A673 (cell line): ENCODE measurements at regions not wholly inside any gene's neighbourhood (a gene's known extent, or its start where the extent isn't known, plus 50 kb on each side); places are given as distances from the start of the nearest gene placed in this dataset.

Experiments used
- BruUV-seq: library from RNA; stranded (reverse); fragments of 400-500 nt; replicated peaks from 2 replicates; lab custom pipeline; 2021; lab: Mats Ljungman, UMichigan
- CTCF ChIA-PET: fragments of 300-600 bp; sonication (Branson Sonifier 250); formaldehyde crosslinking; loops from one replicate; lab custom pipeline; 2022; ENCODE audit warnings: antibody characterized with exemption; lab: Charles Lee
- POLR2A ChIA-PET: fragments of 300-600 bp; sonication (Branson Sonifier 250); formaldehyde crosslinking; loops from one replicate; lab custom pipeline; 2022; ENCODE audit warnings: antibody characterized with exemption; ENCODE audit not compliant: low non-redundant PET; lab: Charles Lee
- DNase-seq: peaks from one replicate; pipeline ENCODE4 v3.0.0-alpha.2; 2015; ENCODE audit warnings: low spot score
- H3K27ac ChIP-seq: fragments of 200-600 bp; sonication (generic); 2 replicates; pipeline ENCODE4 v1.5.1; 2016; ENCODE audit warnings: mixed run types, low read depth, mild to moderate bottlenecking, mixed read lengths, antibody characterized with exemption, low read length; ENCODE audit not compliant: poor library complexity, severe bottlenecking
- H3K27me3 ChIP-seq: fragments of 200-600 bp; sonication (generic); replicated peaks from 2 replicates; pipeline ENCODE4 v1.6.1; 2017; ENCODE audit warnings: mixed run types, low read depth, mild to moderate bottlenecking, mixed read lengths, antibody characterized with exemption, low read length; ENCODE audit not compliant: insufficient read depth, poor library complexity
- H3K36me3 ChIP-seq: fragments of 200-600 bp; sonication (generic); 2 replicates; pipeline ENCODE4 v1.6.1; 2016; ENCODE audit warnings: mixed run types, mild to moderate bottlenecking, mixed read lengths, antibody characterized with exemption, low read length; ENCODE audit not compliant: insufficient read depth, poor library complexity, severe bottlenecking
- H3K4me1 ChIP-seq: fragments of 200-600 bp; sonication (generic); 2 replicates; pipeline ENCODE4 v1.6.1; 2017; ENCODE audit warnings: mixed run types, mild to moderate bottlenecking, mixed read lengths, antibody characterized with exemption, low read length; ENCODE audit not compliant: insufficient read depth, poor library complexity, severe bottlenecking
- H3K4me3 ChIP-seq: fragments of 200-600 bp; sonication (generic); 2 replicates; pipeline ENCODE4 v1.5.1; 2016; ENCODE audit warnings: low read depth, mixed run types, mild to moderate bottlenecking, mixed read lengths, low read length; ENCODE audit not compliant: poor library complexity, severe bottlenecking
- H3K9me3 ChIP-seq: fragments of 200-600 bp; sonication (generic); 2 replicates; pipeline ENCODE4 v1.6.1; 2016; ENCODE audit warnings: mixed run types, low read depth, mild to moderate bottlenecking, mixed read lengths, antibody characterized with exemption, low read length; ENCODE audit not compliant: poor library complexity, severe bottlenecking
- CTCF ChIP-seq: fragments of 300-800, 200-600 bp; sonication (generic); conservative IDR thresholded peaks from 2 replicates; pipeline ENCODE4 v1.5.1; 2017; ENCODE audit warnings: low read depth, mild to moderate bottlenecking, antibody characterized with exemption, low read length, moderate library complexity, mixed read lengths
- EZH2 ChIP-seq: fragments of 200-600 bp; sonication (generic); IDR thresholded peaks from 2 replicates; pipeline ENCODE4 v1.6.1; 2017; ENCODE audit warnings: borderline replicate concordance, low read depth, mild to moderate bottlenecking, mixed read lengths, antibody characterized with exemption, low read length; ENCODE audit not compliant: poor library complexity, severe bottlenecking
- intact Hi-C: fragments of 100-400 bp; cut with micrococcal nuclease; formaldehyde crosslinking; loops from one replicate; pipeline ENCODE4 v1.10.0; 2022; ENCODE audit not compliant: unreplicated experiment

- intact Hi-C loops, result no loop called here
- Histone ChIP-seq H3K9me3 (no peaks in the 10 kb centered on the region), H3K36me3 (no peaks in the 10 kb centered on the region), H3K27me3 (peaks cover 5% of the 10 kb centered on the region), H3K4me1 (no peaks in the 10 kb centered on the region), H3K4me3 (no peak overlapping the region), H3K27ac (no peak overlapping the region)
- ChIA-PET POLR2A (no interaction called here), CTCF (no interaction called here)
- no peak for TF ChIP-seq EZH2
- TF ChIP-seq CTCF, result no peak
- DNase-seq, result no peak
- BruUV-seq, result no TSS peak
These were observed 250.8 kb downstream of the MAT2B start for GRCh38 chr5:163756170-163756569.

- Histone ChIP-seq H3K27ac (no peak overlapping the region), H3K4me1 (no peaks in the 10 kb centered on the region), H3K36me3 (no peaks in the 10 kb centered on the region), H3K27me3 (peaks cover 16% of the 10 kb centered on the region), H3K4me3 (no peak overlapping the region), H3K9me3 (no peaks in the 10 kb centered on the region)
- ChIA-PET CTCF (no interaction called here), POLR2A (no interaction called here)
- intact Hi-C loops, result no loop called here
- no TSS peak for BruUV-seq
- TF ChIP-seq EZH2 (no peak), CTCF (no peak)
- no peak for DNase-seq
These were observed 251.9 kb downstream of the MAT2B start for GRCh38 chr5:163757344-163757743.

DNA sequence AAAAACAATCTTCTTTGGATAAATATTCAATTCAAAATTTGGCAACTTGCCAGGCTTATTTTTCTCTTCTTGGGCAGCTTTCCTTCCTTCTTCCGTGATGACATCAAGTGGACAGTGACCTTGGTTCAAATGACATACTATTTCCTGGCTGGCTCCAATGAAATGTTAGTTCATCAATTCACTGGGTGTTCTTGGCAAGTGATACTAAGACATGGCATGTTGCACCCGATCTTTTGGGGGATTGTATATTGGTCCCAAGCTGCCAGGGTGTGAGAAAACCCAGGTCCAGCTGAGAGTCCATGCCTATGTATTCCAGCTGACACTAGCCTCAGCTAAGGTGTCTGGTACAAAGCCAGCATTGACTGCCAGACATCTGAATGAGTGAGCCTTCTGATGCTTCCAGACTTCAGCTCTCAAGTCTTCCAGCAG lies 252.9 kb downstream of the MAT2B start:
- Histone ChIP-seq H3K27ac (no peak overlapping the region), H3K27me3 (peaks cover 18% of the 10 kb centered on the region), H3K4me1 (no peaks in the 10 kb centered on the region), H3K4me3 (no peak overlapping the region), H3K36me3 (no peaks in the 10 kb centered on the region), H3K9me3 (no peaks in the 10 kb centered on the region)
- BruUV-seq, result no TSS peak
- no peak for DNase-seq
- ChIA-PET POLR2A (no interaction called here), CTCF (no interaction called here)
- TF ChIP-seq EZH2 (no peak), CTCF (no peak)
- intact Hi-C loops, result no loop called here
